ENCODE measurements at regions not wholly inside any gene's neighbourhood (a gene's known extent, or its start where the extent isn't known, plus 50 kb on each side); places are given as distances from the start of the nearest gene placed in this dataset.

DNA sequence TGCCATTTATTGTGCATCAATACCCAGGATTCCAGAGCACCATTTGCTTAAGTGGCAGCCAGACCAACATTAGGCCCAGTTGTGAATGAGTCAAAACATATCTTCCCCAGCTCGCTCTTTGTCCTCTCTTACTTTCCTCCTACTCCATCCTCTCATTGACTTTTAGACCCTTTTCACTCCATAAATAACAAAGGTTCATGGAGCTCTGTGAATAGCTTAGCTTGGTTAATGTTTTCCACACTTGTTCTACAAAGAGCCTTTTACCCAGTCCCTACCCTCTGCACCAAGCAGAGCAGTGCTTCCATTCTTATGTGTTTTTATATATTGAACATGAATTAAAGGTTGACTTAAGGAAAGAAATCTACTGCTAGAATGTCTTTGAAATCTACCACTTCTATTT, 625.8 kb upstream of the FANCL start:
- TF ChIP-seq, protein P1, sequence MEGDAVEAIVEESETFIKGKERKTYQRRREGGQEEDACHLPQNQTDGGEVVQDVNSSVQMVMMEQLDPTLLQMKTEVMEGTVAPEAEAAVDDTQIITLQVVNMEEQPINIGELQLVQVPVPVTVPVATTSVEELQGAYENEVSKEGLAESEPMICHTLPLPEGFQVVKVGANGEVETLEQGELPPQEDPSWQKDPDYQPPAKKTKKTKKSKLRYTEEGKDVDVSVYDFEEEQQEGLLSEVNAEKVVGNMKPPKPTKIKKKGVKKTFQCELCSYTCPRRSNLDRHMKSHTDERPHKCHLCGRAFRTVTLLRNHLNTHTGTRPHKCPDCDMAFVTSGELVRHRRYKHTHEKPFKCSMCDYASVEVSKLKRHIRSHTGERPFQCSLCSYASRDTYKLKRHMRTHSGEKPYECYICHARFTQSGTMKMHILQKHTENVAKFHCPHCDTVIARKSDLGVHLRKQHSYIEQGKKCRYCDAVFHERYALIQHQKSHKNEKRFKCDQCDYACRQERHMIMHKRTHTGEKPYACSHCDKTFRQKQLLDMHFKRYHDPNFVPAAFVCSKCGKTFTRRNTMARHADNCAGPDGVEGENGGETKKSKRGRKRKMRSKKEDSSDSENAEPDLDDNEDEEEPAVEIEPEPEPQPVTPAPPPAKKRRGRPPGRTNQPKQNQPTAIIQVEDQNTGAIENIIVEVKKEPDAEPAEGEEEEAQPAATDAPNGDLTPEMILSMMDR (IDR thresholded peaks at IDR 0.05): no peak
- no peak for TF ChIP-seq POLR2A (IDR thresholded peaks at IDR 0.05)
- no peak for DNase-seq
- H3K4me1 ChIP-seq: no peaks in the 10 kb centered on the region

DNA sequence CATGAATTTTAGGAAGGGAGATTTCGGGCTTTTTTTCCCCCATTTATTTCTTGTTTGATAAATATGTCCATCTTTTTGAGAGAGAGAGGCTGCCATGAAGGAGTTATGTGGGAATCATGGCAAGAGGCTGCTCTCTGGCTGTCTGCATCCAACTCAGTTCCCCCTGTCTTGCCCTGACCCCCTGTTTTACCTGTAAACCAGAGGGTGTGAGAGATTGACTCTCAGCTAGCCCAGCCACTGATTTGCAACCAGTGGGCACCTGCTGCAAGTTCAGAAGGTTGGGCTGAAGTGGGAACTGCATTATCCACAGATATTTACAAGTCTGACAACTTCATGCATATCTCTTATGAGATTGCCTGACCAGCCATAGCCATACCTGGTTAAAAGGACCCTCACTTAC, 625.4 kb upstream of the FANCL start:
- TF ChIP-seq POLR2A (IDR thresholded peaks at IDR 0.05): no peak
- TF ChIP-seq, protein P1 (IDR thresholded peaks at IDR 0.05): no peak
- Histone ChIP-seq H3K4me3 (no peak overlapping the region), H3K4me1 (no peaks in the 10 kb centered on the region), H3K9me3 (no peaks in the 10 kb centered on the region), H3K27me3 (no peaks in the 10 kb centered on the region), H3K36me3 (no peaks in the 10 kb centered on the region), H3K27ac (no peak overlapping the region)
- no peak for DNase-seq

More for the DNA sequence above, 625.8 kb upstream of the FANCL start:
- Histone ChIP-seq H3K9me3 (no peaks in the 10 kb centered on the region), H3K36me3 (no peaks in the 10 kb centered on the region), H3K27ac (no peak overlapping the region), H3K27me3 (no peaks in the 10 kb centered on the region), H3K4me3 (no peak overlapping the region)

DNA sequence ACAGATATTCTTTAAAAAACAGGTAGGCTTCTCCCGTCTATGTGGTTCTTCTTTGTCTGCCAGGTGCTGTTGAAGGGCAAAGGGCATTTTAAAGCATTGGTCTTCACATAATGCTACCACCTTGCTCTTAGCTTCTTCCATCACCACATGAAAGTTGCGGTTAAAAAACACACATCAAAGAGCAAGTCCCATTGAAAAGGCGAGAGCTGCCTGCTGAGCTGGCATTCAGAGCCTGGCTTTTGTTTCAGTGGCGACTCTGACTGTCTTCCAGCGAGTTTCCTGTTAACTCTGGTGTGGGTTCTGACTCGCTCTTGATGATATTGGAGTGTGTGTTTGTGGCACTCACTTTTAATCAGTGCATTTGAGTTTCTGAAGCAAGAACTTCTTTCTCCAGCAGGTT, 624.9 kb upstream of the FANCL start:
- Histone ChIP-seq H3K4me1 (no peaks in the 10 kb centered on the region), H3K27me3 (no peaks in the 10 kb centered on the region), H3K36me3 (no peaks in the 10 kb centered on the region), H3K9me3 (no peaks in the 10 kb centered on the region), H3K4me3 (no peak overlapping the region), H3K27ac (no peak overlapping the region)
- TF ChIP-seq POLR2A (IDR thresholded peaks at IDR 0.05): no peak
- TF ChIP-seq, protein P1 (IDR thresholded peaks at IDR 0.05): no peak
- DNase-seq: no peak

DNA sequence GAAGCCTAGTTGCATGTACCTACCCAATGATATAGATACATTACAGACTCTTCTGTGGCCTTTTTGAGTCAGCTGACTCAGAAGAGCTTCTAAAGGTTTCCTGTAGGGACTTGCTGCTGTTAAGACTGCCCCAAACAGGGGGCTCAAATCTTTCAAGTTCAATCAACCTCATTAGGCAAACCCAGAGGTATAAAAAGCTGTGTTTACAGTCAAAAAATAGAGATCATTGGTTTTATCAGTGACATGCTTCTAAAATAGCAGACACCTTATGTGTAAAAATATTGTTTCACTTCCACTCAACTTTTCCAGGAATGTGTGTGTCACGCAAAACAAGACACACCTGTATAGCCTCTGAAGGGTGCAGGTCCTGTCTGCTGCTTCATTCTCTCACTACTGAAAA, 624.3 kb upstream of the FANCL start:
- TF ChIP-seq, protein P1 (IDR thresholded peaks at IDR 0.05): no peak
- no peak for TF ChIP-seq POLR2A (IDR thresholded peaks at IDR 0.05)
- Histone ChIP-seq H3K36me3 (no peaks in the 10 kb centered on the region), H3K27ac (no peak overlapping the region), H3K9me3 (no peaks in the 10 kb centered on the region), H3K4me3 (no peak overlapping the region), H3K4me1 (no peaks in the 10 kb centered on the region), H3K27me3 (no peaks in the 10 kb centered on the region)
- no peak for DNase-seq

DNA sequence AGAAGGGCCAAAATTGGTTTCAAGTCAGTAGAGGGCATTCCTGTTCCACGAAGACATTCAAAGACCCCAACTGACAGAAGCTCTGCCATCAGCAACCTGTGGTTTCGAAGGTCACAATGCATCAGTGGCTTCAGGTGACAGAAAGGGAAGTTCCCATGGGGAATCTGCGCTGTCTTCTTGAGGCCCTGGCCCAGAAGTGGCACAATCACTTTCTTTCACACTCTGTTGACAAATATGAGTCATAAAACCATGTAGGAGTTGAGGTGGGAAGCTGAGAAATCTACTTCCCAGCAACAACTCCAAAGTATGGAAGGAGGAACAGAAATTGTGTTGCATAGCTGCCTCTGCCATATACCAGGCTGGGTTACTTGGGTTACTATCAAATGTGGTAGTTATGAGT, 621.1 kb upstream of the FANCL start:
- Histone ChIP-seq H3K27ac (no peak overlapping the region), H3K27me3 (no peaks in the 10 kb centered on the region), H3K36me3 (no peaks in the 10 kb centered on the region), H3K4me1 (no peaks in the 10 kb centered on the region), H3K9me3 (no peaks in the 10 kb centered on the region), H3K4me3 (no peak overlapping the region)
- no peak for DNase-seq
- TF ChIP-seq, protein P1 (IDR thresholded peaks at IDR 0.05): no peak
- TF ChIP-seq POLR2A (IDR thresholded peaks at IDR 0.05): no peak

DNA sequence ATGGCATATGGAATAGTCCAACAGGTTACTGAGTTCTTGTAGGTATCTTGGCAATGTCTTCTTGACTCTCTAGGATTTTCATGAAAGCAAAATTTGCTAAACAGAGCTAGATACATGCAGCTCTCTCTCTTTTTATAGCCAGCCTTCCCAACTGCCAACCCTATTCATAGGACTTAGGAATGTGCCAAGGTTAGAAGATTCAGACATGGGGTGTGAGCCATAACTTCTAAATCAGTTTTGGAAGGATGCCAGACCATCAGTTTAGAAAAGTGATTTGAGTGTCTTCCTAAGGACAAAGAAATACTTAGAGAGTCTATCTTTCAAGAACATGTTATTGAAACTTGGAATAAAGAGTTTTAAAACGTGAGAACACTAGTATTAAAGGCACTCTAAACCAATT, 619.5 kb upstream of the FANCL start:
- H3K36me3 ChIP-seq: no peaks in the 10 kb centered on the region
- H3K4me3 ChIP-seq: no peak overlapping the region
- H3K4me1 ChIP-seq: no peaks in the 10 kb centered on the region
- no peak overlapping the region for H3K27ac ChIP-seq
- DNase-seq: no peak
- H3K27me3 ChIP-seq: no peaks in the 10 kb centered on the region
- no peak for TF ChIP-seq POLR2A (IDR thresholded peaks at IDR 0.05)
- TF ChIP-seq, protein P1 (IDR thresholded peaks at IDR 0.05): no peak
- no peaks in the 10 kb centered on the region for H3K9me3 ChIP-seq

All from Peyer's patch (tissue), 4 donors.